DND-41 (cell line): ENCODE measurements at regions not wholly inside any gene's neighbourhood (a gene's known extent, or its start where the extent isn't known, plus 50 kb on each side); places are given as distances from the start of the nearest gene placed in this dataset.

Experiments used
- EZH2 ChIP-seq: IDR thresholded peaks from 3 replicates; pipeline ENCODE4 v1.6.1; 2012; ENCODE audit warnings: borderline replicate concordance, low read depth, mild to moderate bottlenecking, moderate library complexity, low read length, inconsistent platforms; ENCODE audit not compliant: severe bottlenecking
- TF ChIP-seq, protein P1 (sequence below): IDR thresholded peaks from 2 replicates; pipeline ENCODE4 v1.5.1; 2012; ENCODE audit warnings: borderline replicate concordance, low read length, moderate library complexity, mild to moderate bottlenecking; ENCODE audit not compliant: poor library complexity, severe bottlenecking; ENCODE audit errors: extremely low read depth

GRCh38 chr6:141173529-141173928 is 959.2 kb upstream of the GJE1 start:
- TF ChIP-seq, protein P1, sequence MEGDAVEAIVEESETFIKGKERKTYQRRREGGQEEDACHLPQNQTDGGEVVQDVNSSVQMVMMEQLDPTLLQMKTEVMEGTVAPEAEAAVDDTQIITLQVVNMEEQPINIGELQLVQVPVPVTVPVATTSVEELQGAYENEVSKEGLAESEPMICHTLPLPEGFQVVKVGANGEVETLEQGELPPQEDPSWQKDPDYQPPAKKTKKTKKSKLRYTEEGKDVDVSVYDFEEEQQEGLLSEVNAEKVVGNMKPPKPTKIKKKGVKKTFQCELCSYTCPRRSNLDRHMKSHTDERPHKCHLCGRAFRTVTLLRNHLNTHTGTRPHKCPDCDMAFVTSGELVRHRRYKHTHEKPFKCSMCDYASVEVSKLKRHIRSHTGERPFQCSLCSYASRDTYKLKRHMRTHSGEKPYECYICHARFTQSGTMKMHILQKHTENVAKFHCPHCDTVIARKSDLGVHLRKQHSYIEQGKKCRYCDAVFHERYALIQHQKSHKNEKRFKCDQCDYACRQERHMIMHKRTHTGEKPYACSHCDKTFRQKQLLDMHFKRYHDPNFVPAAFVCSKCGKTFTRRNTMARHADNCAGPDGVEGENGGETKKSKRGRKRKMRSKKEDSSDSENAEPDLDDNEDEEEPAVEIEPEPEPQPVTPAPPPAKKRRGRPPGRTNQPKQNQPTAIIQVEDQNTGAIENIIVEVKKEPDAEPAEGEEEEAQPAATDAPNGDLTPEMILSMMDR = no peak
- no peak for TF ChIP-seq EZH2
